ENCODE measurements at regions not wholly inside any gene's neighbourhood (a gene's known extent, or its start where the extent isn't known, plus 50 kb on each side); places are given as distances from the start of the nearest gene placed in this dataset.

DNA sequence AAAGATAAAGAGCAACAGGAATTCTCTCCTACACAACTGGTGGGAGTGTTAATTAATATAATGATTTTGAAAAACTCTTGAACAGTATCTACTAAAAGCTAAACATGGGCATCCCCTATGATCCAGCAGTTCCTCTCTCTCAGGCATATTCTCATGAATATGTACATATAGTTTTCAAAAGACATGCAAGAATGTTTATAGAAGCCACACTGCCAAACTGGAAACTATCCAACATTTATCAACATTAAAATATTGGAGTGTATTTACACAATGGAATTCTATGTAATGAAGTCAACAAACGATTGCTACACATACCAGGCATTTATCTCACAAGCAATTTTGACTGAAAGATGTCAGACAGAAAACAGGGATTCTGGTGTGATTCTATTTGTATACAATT is 404.5 kb upstream of the ANKRD30A start:
- Histone ChIP-seq H3K27me3 (no peaks in the 10 kb centered on the region), H3K4me3 (no peak overlapping the region), H3K4me1 (no peaks in the 10 kb centered on the region), H3K27ac (no peak overlapping the region), H3K9me3 (no peaks in the 10 kb centered on the region), H3K36me3 (no peaks in the 10 kb centered on the region)
- intact Hi-C loops (cut with DNase I), result no loop called here
- DNase-seq (ENCODE audit: low spot score in 2 of 2), result no peak
- TF ChIP-seq, protein P1, sequence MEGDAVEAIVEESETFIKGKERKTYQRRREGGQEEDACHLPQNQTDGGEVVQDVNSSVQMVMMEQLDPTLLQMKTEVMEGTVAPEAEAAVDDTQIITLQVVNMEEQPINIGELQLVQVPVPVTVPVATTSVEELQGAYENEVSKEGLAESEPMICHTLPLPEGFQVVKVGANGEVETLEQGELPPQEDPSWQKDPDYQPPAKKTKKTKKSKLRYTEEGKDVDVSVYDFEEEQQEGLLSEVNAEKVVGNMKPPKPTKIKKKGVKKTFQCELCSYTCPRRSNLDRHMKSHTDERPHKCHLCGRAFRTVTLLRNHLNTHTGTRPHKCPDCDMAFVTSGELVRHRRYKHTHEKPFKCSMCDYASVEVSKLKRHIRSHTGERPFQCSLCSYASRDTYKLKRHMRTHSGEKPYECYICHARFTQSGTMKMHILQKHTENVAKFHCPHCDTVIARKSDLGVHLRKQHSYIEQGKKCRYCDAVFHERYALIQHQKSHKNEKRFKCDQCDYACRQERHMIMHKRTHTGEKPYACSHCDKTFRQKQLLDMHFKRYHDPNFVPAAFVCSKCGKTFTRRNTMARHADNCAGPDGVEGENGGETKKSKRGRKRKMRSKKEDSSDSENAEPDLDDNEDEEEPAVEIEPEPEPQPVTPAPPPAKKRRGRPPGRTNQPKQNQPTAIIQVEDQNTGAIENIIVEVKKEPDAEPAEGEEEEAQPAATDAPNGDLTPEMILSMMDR (IDR thresholded peaks at IDR 0.05), result no peak

DNA sequence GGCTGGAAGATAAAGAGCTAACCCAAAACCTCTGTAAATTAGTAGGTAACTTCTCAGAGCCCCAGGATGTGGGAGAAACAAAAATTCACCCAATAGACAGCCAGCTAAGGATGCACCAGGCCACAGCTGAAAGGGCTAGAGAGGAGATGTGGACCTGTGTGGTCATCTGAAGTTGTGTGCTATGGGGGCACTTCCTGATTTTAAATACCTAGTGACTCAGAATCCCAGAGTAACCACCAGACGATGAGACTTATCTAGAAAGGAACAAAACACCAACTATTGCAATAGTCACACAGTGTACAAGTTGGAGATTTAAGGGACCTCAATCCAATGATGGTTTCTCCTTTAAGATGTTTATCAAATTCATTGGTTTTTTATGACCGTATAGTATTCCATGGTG is 408.3 kb upstream of the ANKRD30A start:
- DNase-seq (ENCODE audit: low spot score in 2 of 2), result no peak
- H3K27me3 ChIP-seq, result no peaks in the 10 kb centered on the region
- H3K4me3 ChIP-seq, result no peak overlapping the region
- no peaks in the 10 kb centered on the region for H3K4me1 ChIP-seq
- TF ChIP-seq, protein P1 (IDR thresholded peaks at IDR 0.05), result no peak
- H3K9me3 ChIP-seq, result no peaks in the 10 kb centered on the region
- H3K27ac ChIP-seq, result no peak overlapping the region
- intact Hi-C loops (cut with DNase I), result no loop called here
- H3K36me3 ChIP-seq, result no peaks in the 10 kb centered on the region

DNA sequence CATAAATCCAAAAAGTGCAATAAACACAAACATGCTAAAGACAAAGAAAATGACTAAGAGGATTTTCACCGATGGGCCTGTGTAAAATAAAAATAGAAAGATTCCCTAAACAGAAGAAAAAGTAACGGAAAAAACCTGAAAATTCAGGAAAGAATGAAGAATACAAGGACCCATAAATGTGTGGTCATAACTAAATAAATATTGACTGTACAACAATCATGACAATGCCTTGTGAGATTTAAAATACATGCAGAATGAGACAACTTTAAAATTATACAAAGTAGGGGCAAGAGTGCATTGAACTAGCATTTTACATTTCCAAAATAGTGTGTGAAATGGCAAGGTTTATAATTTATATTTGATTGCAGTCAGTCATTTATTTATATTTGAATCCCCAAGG is 409.1 kb upstream of the ANKRD30A start:
- no peaks in the 10 kb centered on the region for H3K27me3 ChIP-seq
- H3K36me3 ChIP-seq, result no peaks in the 10 kb centered on the region
- H3K4me3 ChIP-seq, result no peak overlapping the region
- no peaks in the 10 kb centered on the region for H3K9me3 ChIP-seq
- TF ChIP-seq, protein P1 (IDR thresholded peaks at IDR 0.05), result no peak
- no peak overlapping the region for H3K27ac ChIP-seq
- intact Hi-C loops (cut with DNase I), result no loop called here
- H3K4me1 ChIP-seq, result no peaks in the 10 kb centered on the region
- no peak for DNase-seq (ENCODE audit: low spot score in 2 of 2)

DNA sequence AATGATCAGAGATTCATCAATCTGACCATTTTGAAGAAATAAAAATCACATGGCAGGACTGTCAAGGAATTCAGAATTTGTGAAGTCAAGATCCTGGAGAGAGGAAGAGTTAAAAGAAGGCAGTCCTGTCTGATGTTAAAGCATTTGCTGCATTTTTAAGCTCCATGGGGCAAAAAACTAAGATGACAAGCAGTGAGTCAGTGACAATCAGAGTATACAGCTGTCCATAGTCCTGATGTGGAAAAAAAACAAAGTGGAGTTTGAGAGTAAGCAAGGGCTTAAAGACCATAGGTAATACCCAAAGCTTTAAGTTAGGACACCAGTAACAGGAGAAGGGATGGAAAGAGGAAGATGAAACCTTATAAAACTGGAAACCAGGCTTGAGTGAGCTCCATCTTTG is 412.7 kb upstream of the ANKRD30A start:
- Histone ChIP-seq H3K27ac (no peak overlapping the region), H3K36me3 (no peaks in the 10 kb centered on the region), H3K27me3 (no peaks in the 10 kb centered on the region), H3K9me3 (no peaks in the 10 kb centered on the region), H3K4me1 (no peaks in the 10 kb centered on the region), H3K4me3 (no peak overlapping the region)
- intact Hi-C loops (cut with DNase I), result no loop called here
- TF ChIP-seq, protein P1 (IDR thresholded peaks at IDR 0.05), result no peak
- DNase-seq (ENCODE audit: low spot score in 2 of 2), result no peak

DNA sequence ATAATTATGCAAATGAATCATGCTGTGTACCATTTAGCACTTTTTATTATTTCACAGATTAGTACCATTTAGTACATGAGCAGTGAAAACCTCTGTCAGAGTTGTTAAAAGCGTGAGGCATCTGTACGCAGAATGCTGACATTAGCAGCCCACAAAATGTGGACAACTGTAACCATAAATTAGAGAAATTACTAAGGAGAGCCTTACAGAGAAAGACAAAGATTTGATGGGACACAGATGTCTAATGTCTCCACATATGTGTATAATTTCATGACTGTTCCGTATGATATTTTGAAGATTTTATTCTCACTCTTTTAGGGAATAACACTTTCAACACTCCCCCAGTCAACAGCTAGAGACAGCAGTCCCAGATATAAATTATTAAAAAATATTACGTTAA is 414.0 kb upstream of the ANKRD30A start:
- no peak for DNase-seq (ENCODE audit: low spot score in 2 of 2)
- H3K27ac ChIP-seq, result no peak overlapping the region
- no peaks in the 10 kb centered on the region for H3K36me3 ChIP-seq
- no peaks in the 10 kb centered on the region for H3K4me1 ChIP-seq
- TF ChIP-seq, protein P1 (IDR thresholded peaks at IDR 0.05), result no peak
- H3K9me3 ChIP-seq, result no peaks in the 10 kb centered on the region
- H3K27me3 ChIP-seq, result no peaks in the 10 kb centered on the region
- no peak overlapping the region for H3K4me3 ChIP-seq
- intact Hi-C loops (cut with DNase I), result no loop called here

DNA sequence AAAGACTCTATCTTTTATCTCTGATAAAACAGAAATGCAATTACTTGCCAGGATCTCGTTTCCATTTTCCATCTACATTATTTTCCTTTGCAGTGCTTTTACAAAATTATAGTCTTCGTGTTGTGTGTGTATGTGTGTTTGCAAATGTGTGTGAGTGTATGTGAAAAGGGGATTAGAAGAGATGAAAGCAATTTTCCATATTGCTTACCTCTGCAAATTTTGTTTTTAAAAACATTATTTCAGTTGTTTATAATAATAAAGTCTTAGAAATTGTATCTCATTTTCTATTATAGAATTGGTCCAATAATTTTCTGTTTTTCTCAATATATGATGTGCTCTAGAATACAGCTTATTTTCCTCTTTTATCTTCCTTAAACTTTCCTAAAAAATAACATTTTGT is 421.3 kb upstream of the ANKRD30A start:
- no peaks in the 10 kb centered on the region for H3K27me3 ChIP-seq
- intact Hi-C loops (cut with DNase I), result no loop called here
- TF ChIP-seq, protein P1 (IDR thresholded peaks at IDR 0.05), result no peak
- DNase-seq (ENCODE audit: low spot score in 2 of 2), result no peak
- no peak overlapping the region for H3K27ac ChIP-seq
- peaks cover 0 to 3% of the 10 kb centered on the region in 2 donors for H3K4me1 ChIP-seq
- no peaks in the 10 kb centered on the region for H3K9me3 ChIP-seq
- no peak overlapping the region for H3K4me3 ChIP-seq
- no peaks in the 10 kb centered on the region for H3K36me3 ChIP-seq

Measured in ascending aorta (tissue), 2 donors.